PC-3 (cell line): ENCODE measurements at regions not wholly inside any gene's neighbourhood (a gene's known extent, or its start where the extent isn't known, plus 50 kb on each side); places are given as distances from the start of the nearest gene placed in this dataset.

ENCODE experiments used
- CTCF ChIP-seq: fragments of 300-600 bp; sonication (generic); conservative IDR thresholded peaks from 2 replicates; pipeline ENCODE4 v1.5.1; 2017; ENCODE audit warnings: antibody characterized with exemption, low read depth, mild to moderate bottlenecking, low read length
- EZH2 ChIP-seq: fragments of 300-600 bp; sonication (generic); IDR thresholded peaks from one replicate; pipeline ENCODE4 v1.6.1; 2017; ENCODE audit warnings: antibody characterized with exemption, mild to moderate bottlenecking, low read length; ENCODE audit not compliant: unreplicated experiment

- TF ChIP-seq CTCF (no peak), EZH2 (no peak)
Measured at GRCh38 chr4:41806807-41807206, 58.3 kb upstream of the PHOX2B start.
